ENCODE measurements at regions not wholly inside any gene's neighbourhood (a gene's known extent, or its start where the extent isn't known, plus 50 kb on each side); places are given as distances from the start of the nearest gene placed in this dataset.

GRCh38 chr12:90304231-90304630, 595.6 kb upstream of the ATP2B1 start:
- no peak overlapping the region for H3K4me3 ChIP-seq (ENCODE audit: low read depth, low read length)
- no peak for TF ChIP-seq CTCF (IDR thresholded peaks at IDR 0.05; ENCODE audit: insufficient read depth, low read depth, low read length)
- DNase-seq (ENCODE audit: low read depth), result no peak

DNA sequence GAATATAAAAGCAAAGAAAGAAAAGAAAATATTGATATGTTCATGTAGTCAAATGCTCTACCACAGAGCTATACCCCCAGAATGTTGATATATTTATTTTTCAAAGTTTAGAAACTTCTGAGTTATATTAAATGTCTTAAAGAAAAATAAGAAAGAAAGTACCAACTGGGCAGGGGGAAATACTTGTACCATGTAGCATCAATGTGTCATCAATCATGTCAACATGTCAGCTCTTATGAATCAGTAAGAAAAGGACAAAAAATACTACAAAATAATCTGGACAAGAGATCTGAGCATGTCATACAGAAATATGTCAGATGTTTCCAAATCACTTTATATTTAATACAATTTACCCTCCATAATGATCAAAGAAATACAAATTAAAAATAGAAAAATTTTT, 595.1 kb upstream of the ATP2B1 start:
- no peak for DNase-seq (ENCODE audit: low read depth)
- H3K4me3 ChIP-seq (ENCODE audit: low read depth, low read length), result no peak overlapping the region
- no peak for TF ChIP-seq CTCF (IDR thresholded peaks at IDR 0.05; ENCODE audit: insufficient read depth, low read depth, low read length)

- no peak for TF ChIP-seq CTCF (IDR thresholded peaks at IDR 0.05; ENCODE audit: insufficient read depth, low read depth, low read length)
- no peak for DNase-seq (ENCODE audit: low read depth)
- no peak overlapping the region for H3K4me3 ChIP-seq (ENCODE audit: low read depth, low read length)
Measured at GRCh38 chr12:90301561-90302133, 593.0 kb upstream of the ATP2B1 start.

GRCh38 chr12:90301095-90301494, 592.5 kb upstream of the ATP2B1 start:
- TF ChIP-seq CTCF (IDR thresholded peaks at IDR 0.05; ENCODE audit: insufficient read depth, low read depth, low read length), result no peak
- H3K4me3 ChIP-seq (ENCODE audit: low read depth, low read length), result no peak overlapping the region
- DNase-seq (ENCODE audit: low read depth), result no peak

DNA sequence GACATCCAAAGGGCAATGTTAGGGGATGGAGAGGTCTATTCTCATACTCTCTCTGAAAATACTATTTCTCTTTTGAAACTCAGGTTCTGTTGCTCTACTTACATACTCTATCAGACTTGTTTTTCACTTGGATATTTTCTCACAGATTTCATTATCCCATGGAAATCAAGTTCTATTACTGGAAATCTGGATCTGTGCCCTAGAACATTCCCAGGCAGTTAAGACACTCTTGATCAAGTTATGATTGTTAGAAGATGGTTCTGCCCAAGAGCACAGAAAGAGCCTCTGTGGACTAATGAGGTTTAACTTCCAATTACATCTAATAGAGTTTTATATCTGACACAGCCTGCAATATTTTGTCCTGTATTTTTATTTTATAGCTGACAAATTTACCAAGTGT, 591.0 kb upstream of the ATP2B1 start:
- no peak for TF ChIP-seq CTCF (IDR thresholded peaks at IDR 0.05; ENCODE audit: insufficient read depth, low read depth, low read length)
- no peak for DNase-seq (ENCODE audit: low read depth)
- H3K4me3 ChIP-seq (ENCODE audit: low read depth, low read length), result no peak overlapping the region

- DNase-seq (ENCODE audit: low read depth), result no peak
- TF ChIP-seq CTCF (IDR thresholded peaks at IDR 0.05; ENCODE audit: insufficient read depth, low read depth, low read length), result no peak
- H3K4me3 ChIP-seq (ENCODE audit: low read depth, low read length), result no peak overlapping the region
Measured at GRCh38 chr12:90299121-90299520, 590.5 kb upstream of the ATP2B1 start.

- no peak for TF ChIP-seq CTCF (IDR thresholded peaks at IDR 0.05; ENCODE audit: insufficient read depth, low read depth, low read length)
- DNase-seq (ENCODE audit: low read depth), result no peak
- H3K4me3 ChIP-seq (ENCODE audit: low read depth, low read length), result no peak overlapping the region
Measured at GRCh38 chr12:90298289-90298948, 589.8 kb upstream of the ATP2B1 start.
